HG02938 (cell line): ENCODE measurements at regions not wholly inside any gene's neighbourhood (a gene's known extent, or its start where the extent isn't known, plus 50 kb on each side); places are given as distances from the start of the nearest gene placed in this dataset.

Experiments
- ATAC-seq: cut with Tn5 transposase; IDR thresholded peaks from one replicate; pipeline ENCODE4 v1.9.1; 2021; ENCODE audit warnings: mild to moderate bottlenecking, moderate library complexity; ENCODE audit not compliant: unreplicated experiment

DNA sequence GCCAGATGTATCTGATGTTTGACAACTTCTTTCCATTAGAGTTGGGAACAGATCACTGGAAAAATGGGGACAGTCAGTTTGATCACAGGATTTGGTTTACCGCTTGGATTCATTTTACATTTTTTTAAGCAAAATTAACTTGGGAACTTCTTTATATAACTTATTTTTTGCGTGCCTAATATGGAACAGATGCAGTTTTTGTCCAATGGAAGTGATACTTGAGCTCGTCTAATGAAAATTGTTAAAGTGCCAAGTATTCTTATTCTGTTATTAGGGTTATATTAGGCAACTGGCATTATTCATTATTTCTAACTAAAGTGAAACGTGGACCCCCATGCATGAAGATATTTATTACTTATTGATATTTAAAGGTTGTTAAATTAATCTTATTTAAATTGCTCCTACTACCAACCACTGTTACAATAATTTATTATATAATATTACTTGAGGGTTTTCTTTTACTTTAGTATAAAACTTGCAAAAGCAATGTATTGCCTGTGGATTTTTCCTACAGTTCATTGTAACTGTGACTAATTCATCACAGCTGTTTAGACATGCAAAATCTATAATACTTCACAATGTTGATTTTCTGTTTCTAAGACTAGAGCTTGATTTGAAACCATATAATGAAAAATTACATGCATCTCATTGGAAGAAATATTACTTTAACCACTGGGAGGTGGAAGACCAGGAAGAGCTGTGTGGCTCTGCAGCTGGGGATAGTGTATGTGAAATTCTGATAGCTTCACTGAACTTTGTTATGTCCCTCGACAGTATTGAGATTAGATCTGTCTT is 787.3 kb upstream of the WWC1 start:
- ATAC-seq = no peak

DNA sequence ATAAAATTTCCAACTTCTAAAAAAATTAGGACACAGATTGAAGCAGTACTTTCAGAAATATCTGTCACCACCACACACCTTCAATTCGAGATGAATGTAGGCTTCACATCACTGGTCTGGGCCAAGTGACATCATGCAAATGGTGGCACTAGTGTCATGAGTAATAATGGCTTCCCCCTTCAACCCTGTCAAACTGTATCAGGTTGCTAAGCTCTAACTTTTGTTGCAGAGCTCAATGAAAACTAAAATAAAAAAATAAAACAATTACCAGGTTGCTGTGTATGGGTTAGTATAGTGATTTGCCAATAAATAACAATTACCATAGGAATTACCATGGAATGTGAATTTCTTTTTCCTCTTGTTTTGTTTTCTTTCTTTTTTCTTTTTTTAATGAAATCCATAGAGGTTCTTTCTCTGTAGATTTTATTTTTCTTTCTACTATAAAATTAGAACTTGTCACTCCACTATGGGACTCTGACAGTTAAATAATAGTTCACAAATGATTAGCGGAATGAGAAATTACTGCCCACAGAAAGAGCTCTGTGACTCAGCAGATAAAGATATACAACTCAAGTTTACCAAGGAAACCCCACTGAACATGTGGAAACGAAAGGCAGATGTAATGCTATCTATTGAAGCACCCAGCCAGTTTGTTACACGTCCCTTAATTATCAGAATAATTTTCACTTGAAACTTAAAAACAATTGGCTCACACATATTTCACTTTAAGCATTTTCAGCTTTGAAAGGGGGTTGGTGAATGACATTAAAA is 783.8 kb upstream of the WWC1 start:
- ATAC-seq = no peak

DNA sequence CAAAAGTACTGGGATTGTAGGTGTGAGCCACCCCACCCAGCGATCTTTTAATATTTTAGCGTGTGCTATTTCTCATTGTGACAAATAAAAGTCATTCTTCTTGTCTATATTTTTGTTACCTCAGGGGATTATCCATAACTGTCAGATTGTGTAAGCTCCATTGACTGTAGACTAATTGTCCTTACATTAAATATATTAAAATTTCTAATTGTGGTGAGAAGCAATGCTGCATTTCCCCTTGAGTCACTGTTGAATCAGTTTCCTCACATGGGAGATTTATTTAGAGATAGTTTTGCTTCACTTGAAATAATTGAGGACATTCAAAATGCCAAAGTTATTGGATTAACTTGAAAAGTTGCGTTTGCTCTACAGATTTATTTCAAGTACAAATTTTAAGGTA is 782.4 kb upstream of the WWC1 start:
- ATAC-seq = no peak

DNA sequence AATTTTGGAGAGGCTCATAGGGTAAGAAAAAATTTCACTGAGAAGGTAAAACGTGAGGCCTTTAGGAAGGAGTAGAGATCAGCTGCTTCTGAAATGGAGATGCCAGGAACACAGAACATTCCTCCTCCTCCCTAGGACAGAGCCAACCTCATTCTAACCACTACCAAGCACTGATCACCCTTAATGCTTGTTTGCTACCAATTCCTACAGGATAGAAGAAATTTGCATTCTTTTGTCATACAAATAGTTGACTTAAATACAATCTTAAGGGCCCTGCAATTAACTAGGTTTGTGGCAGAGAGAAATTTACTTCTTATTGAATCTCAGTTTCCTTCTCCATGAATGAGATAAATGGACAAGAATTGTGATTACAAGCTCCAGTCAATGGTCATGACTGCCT is 780.2 kb upstream of the WWC1 start:
- ATAC-seq = no peak

DNA sequence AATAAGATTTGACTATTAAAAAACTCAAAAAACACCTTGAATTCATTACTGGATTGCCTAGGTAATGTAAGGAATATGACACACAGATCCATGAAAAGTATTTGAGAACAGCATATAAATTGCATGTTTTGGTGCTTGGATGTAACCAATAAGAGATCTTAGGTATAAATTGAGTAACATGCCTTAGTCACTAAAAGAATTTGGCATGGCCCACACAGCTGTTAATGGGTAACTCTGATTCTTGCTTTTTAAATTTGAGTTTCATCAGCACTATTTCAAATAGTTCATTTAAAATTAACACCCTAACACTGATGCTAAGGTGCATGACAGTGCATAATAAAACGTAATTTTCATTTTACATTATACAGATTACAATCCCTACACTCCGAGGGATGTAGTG is 779.3 kb upstream of the WWC1 start:
- no peak for ATAC-seq

DNA sequence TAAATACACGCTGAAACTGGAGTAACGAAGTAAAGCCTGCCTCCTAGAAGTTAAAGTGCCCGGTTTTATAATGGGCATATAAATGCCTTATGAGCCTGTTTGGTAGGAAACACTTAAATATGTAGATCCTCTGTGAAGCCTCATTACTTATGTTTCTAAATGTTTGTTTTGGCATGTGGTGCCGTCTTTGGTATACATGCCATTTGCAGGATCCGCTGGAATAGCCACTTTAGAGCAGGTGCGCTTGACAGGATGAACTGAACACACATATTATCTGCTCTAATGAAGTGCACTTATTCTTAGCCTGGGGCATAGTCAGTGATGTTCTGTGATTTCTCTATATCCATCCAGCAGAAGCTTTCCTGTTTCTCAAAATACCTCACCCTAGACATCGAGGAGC is 778.1 kb upstream of the WWC1 start:
- ATAC-seq = no peak

DNA sequence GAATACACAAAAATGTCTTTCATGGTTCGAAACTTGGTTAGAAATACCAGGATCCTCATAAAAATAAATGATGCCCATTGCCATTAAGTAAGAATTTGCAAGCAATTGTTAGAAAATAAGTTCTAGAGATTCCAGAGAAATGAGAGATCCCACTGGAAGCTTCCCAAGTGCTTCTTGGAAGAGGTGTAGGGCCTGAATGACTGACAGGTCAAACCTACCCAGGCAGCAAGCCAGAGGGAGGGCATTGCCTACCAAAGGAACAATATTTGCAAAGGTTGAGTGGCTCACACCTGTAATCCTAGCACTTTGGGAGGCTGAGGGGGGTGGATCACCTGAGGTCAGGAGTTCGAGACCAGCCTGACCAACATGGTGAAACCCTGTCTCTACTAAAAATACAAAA is 777.0 kb upstream of the WWC1 start:
- ATAC-seq = no peak

DNA sequence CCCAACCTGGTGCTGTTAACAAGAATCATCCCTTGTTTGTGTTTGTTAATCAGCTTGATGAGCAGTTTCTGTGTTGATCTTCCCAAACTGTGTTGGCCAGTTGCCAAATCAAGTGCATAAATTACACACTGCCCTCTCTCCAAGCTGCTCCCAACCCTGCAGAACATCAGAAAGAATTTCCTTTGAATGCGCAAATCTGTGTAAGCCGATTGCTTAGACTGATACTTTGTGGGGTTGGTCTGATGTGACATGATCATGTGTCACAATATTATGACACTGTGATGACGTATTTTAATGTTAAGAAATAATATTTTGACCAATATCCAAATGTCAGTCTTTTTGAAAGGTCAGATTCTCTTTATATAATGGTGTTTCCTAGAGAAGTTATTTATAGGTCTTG is 766.4 kb upstream of the WWC1 start:
- ATAC-seq = no peak

DNA sequence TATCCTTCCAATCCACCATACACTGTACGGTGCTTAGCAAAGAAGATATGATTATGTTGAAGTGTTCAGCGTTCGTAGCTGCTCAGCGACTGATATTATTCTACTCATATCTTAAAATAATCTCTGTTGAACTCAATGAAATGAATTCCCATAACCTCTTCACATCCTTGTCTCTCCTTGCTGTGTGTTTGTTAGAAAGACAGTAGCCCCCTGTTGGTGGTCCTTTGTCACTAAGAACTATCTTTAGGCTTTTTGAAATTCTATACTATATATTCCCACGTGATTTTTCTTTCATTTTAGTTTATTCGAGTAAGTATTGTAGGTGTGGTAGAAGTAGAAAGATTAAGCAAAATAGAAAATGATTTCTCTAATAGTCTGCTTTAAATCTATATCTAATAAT is 762.8 kb upstream of the WWC1 start:
- no peak for ATAC-seq

DNA sequence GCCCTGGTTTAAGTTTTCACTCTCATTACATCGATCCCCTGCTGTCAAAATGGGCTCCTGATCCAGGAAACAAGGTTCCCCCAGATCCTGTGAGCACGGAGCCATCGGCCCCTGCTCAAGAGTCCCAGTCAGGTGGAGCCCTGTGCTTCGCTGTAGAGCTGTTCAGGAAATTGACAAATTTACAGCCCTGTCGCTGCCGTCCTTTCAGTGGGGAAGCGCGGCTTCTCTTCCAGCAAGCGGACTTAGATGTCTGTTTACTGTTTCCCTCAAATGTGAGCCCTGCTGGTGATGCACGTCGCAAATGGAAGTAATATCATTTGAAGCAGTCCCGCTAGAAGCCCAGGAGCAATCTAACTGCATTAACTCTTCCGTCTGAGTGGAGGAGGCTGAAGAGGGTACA is 760.9 kb upstream of the WWC1 start:
- no peak for ATAC-seq

DNA sequence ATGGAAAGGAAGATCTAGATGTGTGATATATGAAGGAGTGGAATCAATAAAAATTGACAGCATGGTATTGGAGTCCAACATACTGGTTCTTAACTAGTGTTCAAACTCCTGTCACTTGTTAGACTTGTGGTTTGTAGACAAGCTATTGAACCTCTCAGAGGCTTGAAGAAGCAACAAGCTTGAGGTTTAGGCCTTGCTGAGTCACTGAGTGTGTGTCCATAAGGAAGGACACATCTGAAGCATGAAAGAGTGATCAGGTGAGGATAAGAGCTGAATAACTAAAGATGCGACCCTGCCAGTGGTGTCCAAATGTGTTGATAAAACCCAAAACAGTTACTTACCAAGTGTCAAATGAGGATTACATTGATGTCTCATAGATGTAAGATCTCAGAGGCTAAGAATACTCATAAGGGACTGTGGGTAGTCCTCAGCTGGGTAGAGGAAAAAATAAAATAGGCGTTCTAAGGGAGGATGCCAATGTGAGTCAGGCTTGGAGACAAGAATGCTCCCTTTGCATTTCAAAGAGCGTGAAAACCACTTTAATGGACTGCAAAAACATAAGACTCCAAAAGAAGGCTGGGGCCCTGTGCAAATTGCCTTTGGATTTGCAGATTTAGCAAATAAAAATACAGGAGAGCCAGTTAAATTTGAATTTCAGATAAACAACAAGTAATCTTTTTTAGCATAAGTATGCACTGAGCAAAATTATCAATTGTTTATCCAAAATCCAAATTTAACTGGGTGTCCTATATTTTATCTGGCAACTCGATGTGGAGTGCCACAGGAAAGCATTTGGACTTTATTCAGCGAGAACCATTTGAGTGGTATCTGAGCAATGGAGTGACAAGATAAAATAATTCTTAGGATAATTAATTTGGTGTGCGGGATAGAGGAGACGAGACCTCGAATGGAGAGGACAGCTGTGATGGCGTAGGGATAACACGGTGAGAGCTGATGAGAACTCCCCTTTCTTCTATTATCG is 757.3 kb upstream of the WWC1 start:
- ATAC-seq = no peak

DNA sequence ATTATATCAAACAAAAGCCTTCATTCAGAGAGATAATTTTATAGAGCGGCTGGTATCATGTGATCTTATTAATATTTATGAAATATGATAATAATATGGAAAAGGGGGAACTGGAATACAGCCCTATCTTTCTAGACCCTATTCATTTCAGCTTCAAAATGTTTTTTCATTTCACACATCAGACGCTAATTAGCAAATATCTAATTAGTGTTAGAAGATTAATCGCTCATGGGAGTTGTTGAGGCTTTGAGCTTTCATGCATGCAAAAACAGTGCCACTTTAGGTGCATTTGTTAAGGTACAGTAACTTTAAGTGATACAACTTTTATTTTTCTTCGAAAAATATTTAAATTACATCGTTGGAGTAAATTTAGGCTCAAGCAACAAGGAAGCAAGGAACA is 751.7 kb upstream of the WWC1 start:
- ATAC-seq = no peak

DNA sequence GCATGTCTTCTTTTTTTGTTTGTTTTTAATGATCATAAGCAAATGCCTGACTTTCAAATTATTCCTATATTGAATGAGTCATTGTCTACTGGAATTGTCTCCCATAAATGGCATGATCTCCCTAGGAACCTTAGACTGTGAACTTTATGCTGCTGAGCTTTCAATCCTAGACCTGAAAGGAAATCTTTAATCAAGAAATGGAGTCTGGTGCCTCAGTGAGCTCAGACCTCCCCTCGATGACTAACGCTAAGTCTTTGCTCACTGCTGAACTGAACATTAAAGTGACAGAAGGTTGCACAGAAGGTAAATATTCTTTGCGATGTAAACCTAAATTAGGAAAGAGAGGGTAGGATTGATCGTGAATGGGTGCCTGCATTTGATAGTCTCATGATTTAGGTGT is 745.2 kb upstream of the WWC1 start:
- ATAC-seq = no peak

DNA sequence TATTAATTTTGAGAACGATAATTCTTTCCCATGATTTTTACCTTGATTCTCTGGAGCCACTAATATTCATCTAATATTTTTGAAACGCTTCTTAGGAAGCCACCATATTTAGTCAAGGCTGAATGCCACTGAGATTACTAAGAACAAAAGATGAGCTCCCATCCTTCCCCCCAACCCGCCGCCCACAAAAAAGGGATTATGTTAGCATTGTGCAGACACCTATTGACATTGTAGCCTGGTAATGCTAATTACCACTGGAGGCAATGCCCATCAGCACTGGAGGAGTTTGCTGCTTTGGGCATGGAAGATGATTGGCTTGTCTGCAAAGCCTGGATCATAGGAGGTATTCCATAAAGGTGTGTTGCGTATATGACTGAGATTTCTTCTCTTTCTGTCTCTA is 739.1 kb upstream of the WWC1 start:
- ATAC-seq = no peak

DNA sequence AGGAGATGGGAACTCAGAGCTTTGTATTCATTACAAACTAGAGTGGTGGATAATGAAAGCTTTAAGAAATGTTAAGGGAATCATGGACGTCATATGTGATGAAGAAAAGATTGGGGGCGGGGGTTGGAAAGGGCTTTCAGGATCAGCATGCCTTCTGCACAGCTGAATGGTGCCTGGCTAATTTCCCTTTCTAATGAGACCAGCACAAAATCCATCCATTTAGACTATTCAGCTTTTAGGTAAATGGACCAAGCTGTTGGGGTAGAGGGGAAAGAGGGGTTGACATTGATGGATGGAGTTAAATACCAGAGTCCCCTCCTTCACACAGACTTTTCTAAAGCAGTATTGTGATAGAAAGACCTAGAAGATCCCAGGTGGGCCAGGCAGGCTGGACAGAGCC is 737.9 kb upstream of the WWC1 start:
- no peak for ATAC-seq

DNA sequence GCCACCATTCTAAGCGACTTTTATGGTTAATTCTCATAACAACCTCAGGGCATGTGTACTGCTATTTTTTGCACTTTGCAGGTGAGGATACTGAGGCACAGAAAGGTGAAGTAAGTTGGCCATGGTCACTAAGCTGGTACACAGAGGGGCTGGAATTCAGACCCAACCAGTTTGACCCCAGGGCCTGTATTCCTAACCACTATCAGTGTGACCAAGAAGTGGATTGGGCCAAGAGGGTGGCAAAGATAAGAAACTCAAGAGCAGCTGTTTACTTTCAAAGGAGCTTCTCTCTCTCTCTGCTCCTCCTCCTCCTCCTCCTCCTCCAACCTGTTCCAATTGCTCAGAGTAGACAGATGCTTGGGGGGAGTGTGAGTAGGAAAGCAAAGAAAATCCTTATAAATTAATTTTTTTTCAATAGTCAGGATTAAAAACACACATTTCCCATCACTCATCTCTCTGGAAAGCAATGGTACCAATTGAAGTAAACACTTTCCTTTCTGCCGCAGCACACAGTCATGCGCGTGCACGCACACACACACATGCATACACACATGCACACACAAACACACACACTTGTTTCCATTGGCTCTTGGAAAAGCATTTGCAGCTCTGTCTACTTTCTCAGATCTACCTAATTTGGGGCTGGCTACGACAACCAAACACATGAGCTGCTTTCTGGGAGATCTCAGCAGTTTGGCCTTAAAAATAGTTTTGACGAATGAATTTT is 736.7 kb upstream of the WWC1 start:
- ATAC-seq = no peak

DNA sequence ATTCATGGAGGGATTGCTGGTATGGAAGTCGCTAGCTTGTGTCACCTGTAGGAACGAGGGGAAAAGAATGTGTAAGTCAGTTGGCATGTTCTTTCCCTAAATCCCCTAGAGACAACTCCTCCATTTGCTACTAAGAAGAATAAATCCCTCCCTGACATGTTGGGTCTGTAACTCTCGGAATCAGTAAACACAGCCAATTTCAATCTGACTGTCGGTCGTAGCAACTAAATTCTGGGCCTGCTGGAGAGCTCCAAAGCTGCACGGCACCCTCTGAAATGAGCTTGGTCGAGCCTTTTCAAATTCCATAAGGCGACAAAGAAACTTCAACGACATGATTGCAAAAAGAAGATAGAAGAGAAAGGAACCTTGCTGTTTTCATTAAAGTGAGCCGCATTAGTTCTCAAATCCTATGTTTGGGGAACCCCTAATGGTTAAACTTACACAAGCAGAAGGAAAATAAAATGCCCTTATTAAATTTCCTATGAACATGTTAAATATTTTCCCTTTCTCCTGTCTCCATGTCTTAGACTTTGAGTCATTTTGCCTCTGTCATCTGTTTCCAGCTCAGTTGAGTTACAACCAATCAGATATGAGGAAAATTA is 735.8 kb upstream of the WWC1 start:
- ATAC-seq = no peak

DNA sequence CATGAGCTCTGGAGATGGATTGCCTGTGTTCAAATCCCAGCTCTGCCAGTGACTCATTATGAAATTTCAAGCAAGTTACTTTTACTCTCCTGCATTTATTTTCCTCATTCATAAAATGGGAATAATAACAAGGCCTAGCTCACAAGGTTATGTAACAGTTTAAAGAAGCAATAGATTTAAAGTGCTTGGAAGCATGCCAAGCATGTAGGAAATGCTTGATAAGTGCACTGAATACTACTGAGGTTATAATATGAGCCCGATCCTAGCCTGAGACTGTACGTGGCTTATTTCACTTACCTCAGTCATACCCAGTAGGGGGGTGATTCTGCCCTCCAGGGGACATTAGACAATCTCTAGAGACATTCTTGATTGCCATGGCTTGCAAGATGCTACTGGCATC is 734.1 kb upstream of the WWC1 start:
- no peak for ATAC-seq

DNA sequence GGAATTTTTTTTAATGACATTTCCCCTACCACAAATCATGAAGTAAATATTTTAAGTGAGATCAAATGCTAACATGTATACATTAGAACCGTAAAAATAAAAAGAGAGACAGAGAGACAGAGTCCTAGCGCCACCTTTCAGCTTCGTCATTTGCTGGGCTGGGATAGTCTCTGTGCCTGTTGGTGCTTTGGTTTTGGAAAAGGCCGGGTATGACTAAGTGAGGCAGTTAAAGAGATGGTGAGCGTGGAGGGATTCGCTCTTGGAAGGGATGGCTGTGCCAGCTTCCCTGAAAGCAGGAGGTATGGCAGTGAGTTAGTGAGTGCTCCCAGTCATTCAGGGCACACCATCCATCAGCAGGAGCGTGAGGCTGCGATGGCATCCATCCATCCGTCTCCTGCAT is 729.6 kb upstream of the WWC1 start:
- no peak for ATAC-seq

DNA sequence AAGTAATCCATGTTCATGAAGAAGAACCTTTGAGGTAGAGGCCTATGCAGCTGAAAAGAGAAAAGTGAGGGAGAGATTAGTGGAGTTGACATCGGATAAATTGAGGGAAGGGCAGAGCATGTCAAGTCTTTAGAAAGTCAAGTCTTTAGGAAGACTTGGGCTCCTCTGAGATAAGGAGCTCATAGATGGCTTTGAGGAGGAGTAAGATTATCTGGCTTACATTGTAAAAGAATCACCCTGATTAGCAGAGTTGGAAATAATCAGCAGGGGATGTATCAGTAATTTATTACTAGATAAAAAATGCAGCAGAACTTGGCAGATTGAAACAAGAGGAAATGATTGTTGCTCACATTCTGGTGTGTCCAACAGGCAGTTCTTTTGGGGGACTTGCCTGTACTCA is 727.2 kb upstream of the WWC1 start:
- no peak for ATAC-seq
